Body of pancreas (tissue), 4 donors: ENCODE measurements at regions not wholly inside any gene's neighbourhood (a gene's known extent, or its start where the extent isn't known, plus 50 kb on each side); places are given as distances from the start of the nearest gene placed in this dataset.

Source experiments
- CTCF ChIP-seq, 7 experiments: fragments of 450-650 bp in 4 of 7; fragments of 200-600 bp in 3 of 7; sonication (generic) in 3 of 7; IDR thresholded peaks; one replicate each; pipeline ENCODE4 v1.5.1; 2016 to 2019; ENCODE audit warnings: antibody characterized with exemption in 7 of 7
- POLR2A ChIP-seq, 3 donors: fragments of 450-650 bp; IDR thresholded peaks; one replicate each; pipeline ENCODE4 v1.6.1; 2016; ENCODE audit warnings: antibody characterized with exemption in 3 of 3, mild to moderate bottlenecking in 2 of 3

DNA sequence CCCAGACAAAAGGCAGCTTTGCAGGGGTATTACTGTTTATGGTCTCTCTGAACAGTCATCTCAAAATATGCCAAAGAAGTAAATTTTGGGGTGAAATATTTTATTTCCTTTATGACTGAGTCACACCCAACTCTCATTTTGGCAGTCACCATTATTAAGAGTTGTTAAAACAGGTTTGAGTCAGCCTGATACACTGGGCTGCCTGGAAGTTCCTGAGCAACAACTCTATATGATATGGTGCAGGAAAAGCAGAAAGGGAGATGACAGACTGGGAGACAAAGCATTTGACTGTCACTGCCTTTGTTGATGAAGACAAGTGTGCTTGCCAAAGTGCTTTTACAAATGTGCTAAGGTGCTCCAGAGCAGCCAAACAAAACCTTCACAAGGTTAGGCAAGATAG, 1263.5 kb downstream of the PCDH7 start:
- TF ChIP-seq CTCF (IDR thresholded peaks at IDR 0.05) (no peak), POLR2A (IDR thresholded peaks at IDR 0.05) (no peak)
